ENCODE measurements at regions not wholly inside any gene's neighbourhood (a gene's known extent, or its start where the extent isn't known, plus 50 kb on each side); places are given as distances from the start of the nearest gene placed in this dataset.

- Mint-ChIP-seq H3K27me3 (no peaks in the 10 kb centered on the region), H3K4me3 (no peak overlapping the region), H3K27ac (no peak overlapping the region), H3K36me3 (ENCODE audit: low read depth) (no peaks in the 10 kb centered on the region), H3K4me1 (no peaks in the 10 kb centered on the region)
- DNase-seq (no peak), ATAC-seq (no peak)
- H3K9me3 ChIP-seq (ENCODE audit: control insufficient read depth, low read length, poor library complexity, severe bottlenecking), result no peaks in the 10 kb centered on the region
These were observed 852.4 kb downstream of the TUSC7 start for GRCh38 chr3:117562000-117562399.

- Mint-ChIP-seq H3K4me3 (no peak overlapping the region), H3K36me3 (ENCODE audit: low read depth) (no peaks in the 10 kb centered on the region), H3K27me3 (no peaks in the 10 kb centered on the region), H3K4me1 (no peaks in the 10 kb centered on the region), H3K27ac (no peak overlapping the region)
- H3K9me3 ChIP-seq (ENCODE audit: control insufficient read depth, low read length, poor library complexity, severe bottlenecking), result no peaks in the 10 kb centered on the region
- DNase-seq (no peak), ATAC-seq (no peak)
These were observed 853.5 kb downstream of the TUSC7 start for GRCh38 chr3:117563063-117563462.

GRCh38 chr3:117565777-117566176 is 856.2 kb downstream of the TUSC7 start:
- Mint-ChIP-seq H3K27ac (no peak overlapping the region), H3K4me1 (no peaks in the 10 kb centered on the region)
- ATAC-seq, result no peak

GRCh38 chr3:117566926-117567325 is 857.3 kb downstream of the TUSC7 start:
- no peaks in the 10 kb centered on the region for H3K9me3 ChIP-seq (ENCODE audit: control insufficient read depth, low read length, poor library complexity, severe bottlenecking)
- H3K27me3 Mint-ChIP-seq, result no peaks in the 10 kb centered on the region
- DNase-seq (no peak), ATAC-seq (no peak)
- no peaks in the 10 kb centered on the region for H3K4me1 Mint-ChIP-seq
- H3K27ac Mint-ChIP-seq, result no peak overlapping the region
- H3K36me3 Mint-ChIP-seq (ENCODE audit: low read depth), result no peaks in the 10 kb centered on the region
- no peak overlapping the region for H3K4me3 Mint-ChIP-seq

More at GRCh38 chr3:117565777-117566176, 856.2 kb downstream of the TUSC7 start:
- Mint-ChIP-seq H3K27me3 (no peaks in the 10 kb centered on the region), H3K4me3 (no peak overlapping the region), H3K36me3 (ENCODE audit: low read depth) (no peaks in the 10 kb centered on the region)
- no peak for DNase-seq
- H3K9me3 ChIP-seq (ENCODE audit: control insufficient read depth, low read length, poor library complexity, severe bottlenecking), result no peaks in the 10 kb centered on the region

DNA sequence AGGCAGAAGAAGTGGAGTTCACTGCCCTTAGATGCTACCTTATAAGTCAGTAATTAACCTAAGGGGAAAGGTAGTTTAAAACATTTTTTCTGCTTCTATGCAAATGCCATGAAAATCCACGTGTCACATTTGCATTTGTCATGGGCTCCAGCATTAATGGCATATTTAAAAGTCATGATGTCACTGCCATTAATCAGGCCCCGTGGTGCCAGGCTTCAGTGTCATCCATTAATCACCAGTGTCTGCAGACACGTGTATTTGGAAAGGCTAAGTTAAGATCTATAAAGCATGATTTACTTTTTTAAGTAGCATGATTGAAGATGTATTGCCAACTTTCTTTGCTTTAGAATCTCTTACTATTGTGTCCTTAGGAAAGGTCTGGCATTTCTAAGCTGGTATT is 857.8 kb downstream of the TUSC7 start:
- Mint-ChIP-seq H3K27ac (no peak overlapping the region), H3K4me1 (no peaks in the 10 kb centered on the region), H3K27me3 (no peaks in the 10 kb centered on the region), H3K36me3 (ENCODE audit: low read depth) (no peaks in the 10 kb centered on the region), H3K4me3 (no peak overlapping the region)
- ATAC-seq, result no peak
- no peaks in the 10 kb centered on the region for H3K9me3 ChIP-seq (ENCODE audit: control insufficient read depth, low read length, poor library complexity, severe bottlenecking)
- DNase-seq, result no peak

DNA sequence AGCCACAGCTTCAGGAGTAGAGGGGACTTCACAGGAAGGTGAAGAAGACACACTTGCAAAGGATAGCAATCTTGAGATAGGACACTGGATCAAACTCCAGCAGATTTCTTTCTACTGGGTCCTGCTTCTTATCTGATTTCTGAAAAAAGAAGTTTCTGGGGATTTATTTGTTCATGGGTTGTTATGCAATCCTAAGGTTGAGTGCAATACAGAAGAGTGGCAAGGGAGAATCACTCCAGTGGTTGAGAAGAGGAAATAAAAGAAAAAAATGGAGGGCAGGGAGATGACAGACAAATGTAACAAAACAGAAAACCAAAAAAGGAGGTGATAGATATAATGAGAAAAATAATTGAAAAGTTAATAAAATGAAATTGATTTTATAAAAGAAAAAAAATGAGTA is 858.3 kb downstream of the TUSC7 start:
- DNase-seq, result no peak
- ATAC-seq, result no peak
- Mint-ChIP-seq H3K27me3 (no peaks in the 10 kb centered on the region), H3K36me3 (ENCODE audit: low read depth) (no peaks in the 10 kb centered on the region), H3K4me3 (no peak overlapping the region), H3K4me1 (no peaks in the 10 kb centered on the region), H3K27ac (no peak overlapping the region)
- no peaks in the 10 kb centered on the region for H3K9me3 ChIP-seq (ENCODE audit: control insufficient read depth, low read length, poor library complexity, severe bottlenecking)

DNA sequence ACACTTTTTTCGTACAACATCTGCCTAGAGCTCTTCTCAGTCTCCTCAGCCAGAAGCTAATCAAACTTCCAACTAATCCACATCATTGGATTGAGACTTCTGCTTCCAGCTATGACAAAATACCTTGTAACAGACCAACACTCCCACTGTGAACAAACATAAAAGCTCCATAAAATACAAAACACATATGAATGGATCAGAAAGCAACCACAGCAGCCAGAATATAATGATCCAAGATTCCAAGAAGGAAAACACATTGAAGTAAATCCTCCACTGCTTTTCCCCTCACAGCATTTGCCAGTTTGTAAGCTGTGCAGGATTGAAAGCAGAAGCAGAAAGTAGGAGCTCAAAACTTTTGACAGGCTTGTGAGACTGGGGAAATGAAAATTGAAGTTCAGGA is 863.2 kb downstream of the TUSC7 start:
- no peaks in the 10 kb centered on the region for H3K36me3 Mint-ChIP-seq (ENCODE audit: low read depth)
- ATAC-seq (no peak), DNase-seq (no peak)
- H3K4me1 Mint-ChIP-seq, result no peaks in the 10 kb centered on the region
- no peak overlapping the region for H3K27ac Mint-ChIP-seq
- no peaks in the 10 kb centered on the region for H3K27me3 Mint-ChIP-seq
- no peaks in the 10 kb centered on the region for H3K9me3 ChIP-seq (ENCODE audit: control insufficient read depth, low read length, poor library complexity, severe bottlenecking)
- H3K4me3 Mint-ChIP-seq, result no peak overlapping the region

DNA sequence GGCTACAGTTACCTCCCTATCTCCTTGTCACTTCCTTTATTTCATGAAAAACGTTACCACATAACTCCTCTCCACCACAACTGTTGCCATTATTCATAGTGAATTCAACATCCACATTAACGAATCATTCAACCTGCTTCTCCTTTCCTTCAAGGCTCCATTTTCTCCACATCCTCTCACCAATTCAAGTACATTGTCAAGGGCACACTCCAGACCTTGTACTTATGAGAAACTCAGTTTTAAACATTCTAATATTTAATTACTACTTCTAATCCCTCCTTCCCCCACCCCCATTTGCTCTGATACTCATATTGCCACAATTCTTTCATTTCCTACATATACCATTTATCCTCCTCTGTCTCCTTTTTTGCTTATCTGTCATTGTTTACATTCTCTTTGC is 871.2 kb downstream of the TUSC7 start:
- Mint-ChIP-seq H3K27ac (no peak overlapping the region), H3K36me3 (ENCODE audit: low read depth) (no peaks in the 10 kb centered on the region)

GRCh38 chr3:117586161-117586560 is 876.6 kb downstream of the TUSC7 start:
- Mint-ChIP-seq H3K4me3 (no peak overlapping the region), H3K27ac (no peak overlapping the region), H3K4me1 (no peaks in the 10 kb centered on the region), H3K36me3 (ENCODE audit: low read depth) (no peaks in the 10 kb centered on the region), H3K27me3 (no peaks in the 10 kb centered on the region)
- no peak for ATAC-seq
- no peak for DNase-seq
- no peaks in the 10 kb centered on the region for H3K9me3 ChIP-seq (ENCODE audit: control insufficient read depth, low read length, poor library complexity, severe bottlenecking)

More for the DNA sequence above, 871.2 kb downstream of the TUSC7 start:
- H3K9me3 ChIP-seq (ENCODE audit: control insufficient read depth, low read length, poor library complexity, severe bottlenecking), result no peaks in the 10 kb centered on the region
- Mint-ChIP-seq H3K4me3 (no peak overlapping the region), H3K4me1 (no peaks in the 10 kb centered on the region), H3K27me3 (no peaks in the 10 kb centered on the region)
- no peak for ATAC-seq
- DNase-seq, result no peak

DNA sequence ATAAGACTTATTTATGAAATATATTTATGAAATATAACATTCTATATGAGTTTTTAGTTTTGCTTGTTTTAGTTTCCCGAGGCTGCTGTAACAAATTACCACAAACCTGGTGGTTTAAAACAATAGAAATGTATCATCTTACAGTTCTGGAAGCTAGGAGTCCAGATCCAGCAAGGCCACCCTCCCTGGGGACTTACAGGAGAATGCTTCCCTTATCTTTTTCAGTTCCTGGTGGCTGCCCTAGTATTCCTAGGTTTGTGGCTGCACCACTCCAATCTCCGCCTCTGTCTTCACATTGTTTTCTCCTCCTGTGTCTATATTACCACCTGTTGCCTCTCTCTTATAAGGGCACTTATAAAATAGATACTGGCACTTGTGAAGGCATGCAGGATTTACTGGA is 877.8 kb downstream of the TUSC7 start:
- no peak overlapping the region for H3K4me3 Mint-ChIP-seq
- H3K9me3 ChIP-seq (ENCODE audit: control insufficient read depth, low read length, poor library complexity, severe bottlenecking), result no peaks in the 10 kb centered on the region
- H3K27ac Mint-ChIP-seq, result no peak overlapping the region
- ATAC-seq (no peak), DNase-seq (no peak)
- H3K4me1 Mint-ChIP-seq, result no peaks in the 10 kb centered on the region
- H3K36me3 Mint-ChIP-seq (ENCODE audit: low read depth), result no peaks in the 10 kb centered on the region
- no peaks in the 10 kb centered on the region for H3K27me3 Mint-ChIP-seq

GRCh38 chr3:117589454-117589853 is 879.9 kb downstream of the TUSC7 start:
- no peak overlapping the region for H3K27ac Mint-ChIP-seq
- no peaks in the 10 kb centered on the region for H3K36me3 Mint-ChIP-seq (ENCODE audit: low read depth)
- no peaks in the 10 kb centered on the region for H3K4me1 Mint-ChIP-seq
- no peak for ATAC-seq
- no peak overlapping the region for H3K4me3 Mint-ChIP-seq
- no peaks in the 10 kb centered on the region for H3K27me3 Mint-ChIP-seq
- H3K9me3 ChIP-seq (ENCODE audit: control insufficient read depth, low read length, poor library complexity, severe bottlenecking), result peaks cover 3% of the 10 kb centered on the region
- no peak for DNase-seq

- no peaks in the 10 kb centered on the region for H3K27me3 Mint-ChIP-seq
- no peak overlapping the region for H3K27ac Mint-ChIP-seq
- H3K9me3 ChIP-seq (ENCODE audit: control insufficient read depth, low read length, poor library complexity, severe bottlenecking), result peaks cover 6% of the 10 kb centered on the region
- ATAC-seq (no peak), DNase-seq (no peak)
- H3K36me3 Mint-ChIP-seq (ENCODE audit: low read depth), result no peaks in the 10 kb centered on the region
- no peaks in the 10 kb centered on the region for H3K4me1 Mint-ChIP-seq
- H3K4me3 Mint-ChIP-seq, result no peak overlapping the region
These were observed 886.0 kb downstream of the TUSC7 start for GRCh38 chr3:117595615-117596014.

- H3K27me3 Mint-ChIP-seq, result no peaks in the 10 kb centered on the region
- H3K9me3 ChIP-seq (ENCODE audit: control insufficient read depth, low read length, poor library complexity, severe bottlenecking), result peaks cover 6% of the 10 kb centered on the region
- DNase-seq (no peak), ATAC-seq (no peak)
- no peaks in the 10 kb centered on the region for H3K4me1 Mint-ChIP-seq
- no peak overlapping the region for H3K4me3 Mint-ChIP-seq
- H3K27ac Mint-ChIP-seq, result no peak overlapping the region
- H3K36me3 Mint-ChIP-seq (ENCODE audit: low read depth), result no peaks in the 10 kb centered on the region
These were observed 886.9 kb downstream of the TUSC7 start for GRCh38 chr3:117596503-117596902.

DNA sequence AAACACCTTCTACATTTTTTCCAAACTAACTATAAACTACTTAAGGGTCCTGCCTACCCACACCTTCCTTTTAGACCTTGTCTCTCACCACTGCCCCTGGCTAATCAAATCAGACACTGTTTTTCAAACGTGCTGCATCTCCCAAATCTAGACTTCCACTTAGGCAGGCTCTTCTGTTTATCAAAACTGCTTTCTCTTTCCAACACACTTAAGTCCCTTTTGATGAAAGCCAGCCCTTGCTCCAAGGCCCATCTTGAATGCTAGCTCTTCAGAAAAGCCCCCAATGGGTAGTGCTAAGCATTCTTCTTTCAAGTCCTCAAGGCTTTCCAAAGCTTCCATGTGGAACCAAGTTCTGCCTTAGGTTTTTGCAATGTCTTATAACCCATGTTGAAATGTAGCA is 888.3 kb downstream of the TUSC7 start:
- peaks cover 6% of the 10 kb centered on the region for H3K9me3 ChIP-seq (ENCODE audit: control insufficient read depth, low read length, poor library complexity, severe bottlenecking)
- H3K27me3 Mint-ChIP-seq, result no peaks in the 10 kb centered on the region
- no peaks in the 10 kb centered on the region for H3K4me1 Mint-ChIP-seq
- H3K36me3 Mint-ChIP-seq (ENCODE audit: low read depth), result no peaks in the 10 kb centered on the region
- no peak overlapping the region for H3K4me3 Mint-ChIP-seq
- ATAC-seq, result no peak
- H3K27ac Mint-ChIP-seq, result no peak overlapping the region
- no peak for DNase-seq

DNA sequence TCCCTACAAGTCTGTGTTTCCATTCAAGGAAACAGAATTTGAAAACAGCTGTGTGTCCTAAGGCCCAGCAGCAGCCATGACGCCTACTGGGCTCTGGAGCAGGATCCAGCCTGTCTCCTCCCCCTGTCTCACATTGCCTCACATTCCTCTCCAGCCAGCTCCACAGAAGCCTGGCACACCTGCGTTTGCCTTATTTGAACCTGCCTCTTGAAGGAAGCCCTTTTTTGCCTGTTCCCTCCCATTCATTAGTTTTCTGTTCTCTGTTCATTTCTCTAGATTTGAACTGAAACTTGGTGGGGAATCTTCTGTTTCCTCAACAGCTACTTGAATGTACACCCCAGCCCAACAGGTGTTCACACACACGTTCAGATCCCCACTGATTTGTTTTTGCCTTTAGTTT is 890.5 kb downstream of the TUSC7 start:
- H3K4me3 Mint-ChIP-seq, result no peak overlapping the region
- H3K27ac Mint-ChIP-seq, result no peak overlapping the region
- peaks cover 4% of the 10 kb centered on the region for H3K9me3 ChIP-seq (ENCODE audit: control insufficient read depth, low read length, poor library complexity, severe bottlenecking)
- no peaks in the 10 kb centered on the region for H3K4me1 Mint-ChIP-seq
- no peak for DNase-seq
- H3K36me3 Mint-ChIP-seq (ENCODE audit: low read depth), result no peaks in the 10 kb centered on the region
- H3K27me3 Mint-ChIP-seq, result no peaks in the 10 kb centered on the region
- no peak for ATAC-seq
